ENCODE measurements at regions not wholly inside any gene's neighbourhood (a gene's known extent, or its start where the extent isn't known, plus 50 kb on each side); places are given as distances from the start of the nearest gene placed in this dataset.

DNA sequence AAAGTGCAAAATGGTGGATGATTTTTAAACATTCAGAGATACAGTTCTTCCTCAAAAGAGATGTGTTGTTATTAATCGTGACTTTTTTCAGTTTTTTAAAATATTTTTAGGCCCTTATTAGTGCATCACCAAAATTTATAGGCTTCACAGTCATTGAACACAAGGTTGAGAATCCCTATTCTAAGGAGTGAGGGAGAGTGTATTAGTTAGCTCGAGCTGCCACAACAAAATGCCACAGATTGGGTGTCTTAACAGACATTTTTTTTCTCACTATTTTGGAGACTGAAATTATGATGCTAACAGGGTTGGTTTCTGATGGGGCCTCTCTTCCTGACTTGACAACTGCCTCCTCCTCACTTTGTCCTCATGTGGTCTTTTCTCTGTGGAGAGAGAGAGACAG is 145.9 kb upstream of the TPRG1 start:
- Mint-ChIP-seq H3K4me1 (ENCODE audit: low read depth) (peaks cover 4% of the 10 kb centered on the region), H3K4me3 (no peak overlapping the region), H3K9me3 (no peaks in the 10 kb centered on the region), H3K27me3 (peaks cover 20% of the 10 kb centered on the region), H3K27ac (no peak overlapping the region), H3K36me3 (no peaks in the 10 kb centered on the region)
- CTCF ChIA-PET, result no interaction called here
- intact Hi-C loops (cut with micrococcal nuclease), result no loop called here
- DNase-seq, result no peak
- POLR2A ChIA-PET, result no interaction called here

DNA sequence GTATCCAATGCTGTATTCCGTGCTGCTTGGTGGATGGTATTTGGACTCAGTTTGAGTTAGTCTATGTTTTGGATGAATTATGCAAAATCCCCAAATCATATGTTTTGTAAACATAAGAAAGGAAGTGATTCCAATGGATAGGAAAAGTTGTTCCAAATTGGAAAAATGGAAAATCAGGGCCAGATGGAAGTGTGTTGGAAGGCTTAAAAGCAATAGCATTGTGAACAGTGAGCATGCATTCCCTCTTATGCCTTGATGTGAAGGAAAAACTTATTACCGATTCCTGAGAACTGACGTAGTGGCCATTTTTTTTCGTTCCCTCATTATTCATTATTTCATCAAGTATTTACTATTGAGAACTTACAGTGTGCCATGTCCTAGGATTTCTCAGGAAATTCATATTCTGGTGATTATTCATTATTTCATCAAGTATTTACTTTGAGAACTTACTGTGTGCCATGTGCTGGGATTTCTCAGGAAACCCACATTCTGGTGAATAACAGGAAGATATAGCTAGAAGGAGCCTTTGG is 144.1 kb upstream of the TPRG1 start:
- intact Hi-C loops (cut with micrococcal nuclease), result no loop called here
- no peak overlapping the region for H3K4me3 Mint-ChIP-seq
- CTCF ChIA-PET, result no interaction called here

GRCh38 chr3:189038773-189039745 is 132.7 kb upstream of the TPRG1 start:
- ChIA-PET POLR2A (interaction anchor here (0.5 to 1.3 kb wide), 5 partner anchors 15 to 1301 kb away, joined by 3 to 7 read pairs (median 4); no protein-coding TSS in a partner anchor), CTCF (interaction anchor here (0.6 to 5.5 kb wide), 12 partner anchors 10 to 1300 kb away, joined by 3 to 113 read pairs (median 4); no protein-coding TSS in a partner anchor)
- peaks cover 37% of the 10 kb centered on the region for H3K4me1 Mint-ChIP-seq (ENCODE audit: low read depth)
- intact Hi-C loops (cut with micrococcal nuclease), result loop anchor here (1.0 to 10.0 kb wide), 5 partner anchors 10 to 454 kb away; no protein-coding TSS in a partner anchor
- H3K27me3 Mint-ChIP-seq, result no peaks in the 10 kb centered on the region
- H3K4me3 Mint-ChIP-seq, result no peak overlapping the region
- DNase-seq, result peak; percentile 34
- H3K27ac Mint-ChIP-seq, result peak overlapping the region; percentile 62
- H3K36me3 Mint-ChIP-seq, result no peaks in the 10 kb centered on the region
- peaks cover 5% of the 10 kb centered on the region for H3K9me3 Mint-ChIP-seq

More for the DNA sequence above, 144.1 kb upstream of the TPRG1 start:
- Mint-ChIP-seq H3K27ac (no peak overlapping the region), H3K27me3 (peaks cover 22% of the 10 kb centered on the region), H3K9me3 (no peaks in the 10 kb centered on the region), H3K36me3 (no peaks in the 10 kb centered on the region), H3K4me1 (ENCODE audit: low read depth) (peaks cover 4% of the 10 kb centered on the region)
- DNase-seq, result no peak
- POLR2A ChIA-PET, result no interaction called here

GRCh38 chr3:189040656-189041335 is 131.0 kb upstream of the TPRG1 start:
- no peak for DNase-seq
- Mint-ChIP-seq H3K36me3 (no peaks in the 10 kb centered on the region), H3K9me3 (no peaks in the 10 kb centered on the region), H3K27me3 (no peaks in the 10 kb centered on the region), H3K4me3 (no peak overlapping the region), H3K27ac (no peak overlapping the region), H3K4me1 (ENCODE audit: low read depth) (peaks cover 37% of the 10 kb centered on the region)
- intact Hi-C loops (cut with micrococcal nuclease), result loop anchor here (1.0 to 10.0 kb wide), 6 partner anchors 84 to 1300 kb away; no protein-coding TSS in a partner anchor
- ChIA-PET POLR2A (interaction anchor here (1.0 kb wide), 1 partner anchor 1303 kb away, joined by 3 read pairs; no protein-coding TSS in a partner anchor), CTCF (interaction anchor here (0.6 to 5.5 kb wide), 37 partner anchors 8 to 1302 kb away, joined by 3 to 113 read pairs (median 5); partner anchors contain the start of gene BCL6)

- Mint-ChIP-seq H3K9me3 (no peaks in the 10 kb centered on the region), H3K27ac (peak overlapping the region; percentile 23), H3K4me3 (no peak overlapping the region), H3K36me3 (no peaks in the 10 kb centered on the region), H3K27me3 (no peaks in the 10 kb centered on the region), H3K4me1 (ENCODE audit: low read depth) (peaks cover 37% of the 10 kb centered on the region)
- DNase-seq, result peak; percentile 86
- intact Hi-C loops (cut with micrococcal nuclease), result loop anchor here (1.0 to 10.0 kb wide), 6 partner anchors 85 to 1301 kb away; no protein-coding TSS in a partner anchor
- ChIA-PET CTCF (interaction anchor here (0.6 to 5.5 kb wide), 50 partner anchors 8 to 1303 kb away, joined by 3 to 113 read pairs (median 5); partner anchors contain the start of gene BCL6), POLR2A (interaction anchor here (1.0 kb wide), 1 partner anchor 1304 kb away, joined by 3 read pairs; no protein-coding TSS in a partner anchor)
Measured at GRCh38 chr3:189041482-189042090, 130.2 kb upstream of the TPRG1 start.

GRCh38 chr3:189042832-189043231 is 128.9 kb upstream of the TPRG1 start:
- CTCF ChIA-PET, result interaction anchor here (1.1 to 5.5 kb wide), 6 partner anchors 11 to 1304 kb away, joined by 3 to 113 read pairs (median 9); no protein-coding TSS in a partner anchor
- H3K4me3 Mint-ChIP-seq, result no peak overlapping the region
- no peaks in the 10 kb centered on the region for H3K9me3 Mint-ChIP-seq
- no peak overlapping the region for H3K27ac Mint-ChIP-seq
- POLR2A ChIA-PET, result no interaction called here
- no peaks in the 10 kb centered on the region for H3K36me3 Mint-ChIP-seq
- intact Hi-C loops (cut with micrococcal nuclease), result loop anchor here (10.0 kb wide), 1 partner anchor 1238 kb away; no protein-coding TSS in a partner anchor
- no peaks in the 10 kb centered on the region for H3K27me3 Mint-ChIP-seq
- DNase-seq, result no peak
- peaks cover 40% of the 10 kb centered on the region for H3K4me1 Mint-ChIP-seq (ENCODE audit: low read depth)

- CTCF ChIA-PET, result interaction anchor here (0.9 to 3.2 kb wide), 5 partner anchors 8 to 1310 kb away, joined by 3 to 13 read pairs (median 5); no protein-coding TSS in a partner anchor
- intact Hi-C loops (cut with micrococcal nuclease), result loop anchor here (1.0 to 10.0 kb wide), 3 partner anchors 10 to 1245 kb away; no protein-coding TSS in a partner anchor
- H3K27ac Mint-ChIP-seq, result peak overlapping the region; percentile 47
- peak; percentile 43 for DNase-seq
- no peaks in the 10 kb centered on the region for H3K27me3 Mint-ChIP-seq
- no peaks in the 10 kb centered on the region for H3K36me3 Mint-ChIP-seq
- H3K4me3 Mint-ChIP-seq, result peak overlapping the region; percentile 1
- no peaks in the 10 kb centered on the region for H3K9me3 Mint-ChIP-seq
- H3K4me1 Mint-ChIP-seq (ENCODE audit: low read depth), result peaks cover 23% of the 10 kb centered on the region
- POLR2A ChIA-PET, result interaction anchor here (1.0 kb wide), 1 partner anchor 36 kb away, joined by 3 read pairs; no protein-coding TSS in a partner anchor
Measured at GRCh38 chr3:189049458-189050236, 122.1 kb upstream of the TPRG1 start.

DNA sequence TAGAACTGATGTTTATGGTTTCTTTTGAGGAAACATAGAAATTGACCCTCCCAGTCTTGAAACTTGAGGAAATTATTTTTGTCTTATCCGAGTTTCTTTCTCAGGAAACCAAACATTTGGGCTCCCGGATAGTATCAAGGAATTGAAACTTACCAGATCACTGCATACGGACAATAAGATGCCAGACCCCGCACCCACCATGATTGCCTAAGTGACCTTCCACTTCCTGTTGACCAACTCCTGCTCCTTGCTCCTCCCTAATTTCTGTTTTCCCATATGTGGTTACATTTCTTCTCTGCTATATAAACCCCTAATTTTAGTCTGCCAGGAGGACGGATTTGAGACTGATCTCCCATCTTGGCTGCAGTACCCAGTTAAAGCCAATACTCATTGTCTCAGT is 118.4 kb upstream of the TPRG1 start:
- ChIA-PET POLR2A (interaction anchor here (0.7 kb wide), 1 partner anchor 171 kb away, joined by 3 read pairs; no protein-coding TSS in a partner anchor), CTCF (interaction anchor here (1.0 to 1.1 kb wide), 2 partner anchors 11 to 14 kb away, joined by 3 to 6 read pairs; no protein-coding TSS in a partner anchor)
- intact Hi-C loops (cut with micrococcal nuclease), result no loop called here
- H3K4me1 Mint-ChIP-seq (ENCODE audit: low read depth), result peaks cover 21% of the 10 kb centered on the region
- no peak overlapping the region for H3K27ac Mint-ChIP-seq
- no peak overlapping the region for H3K4me3 Mint-ChIP-seq
- H3K9me3 Mint-ChIP-seq, result no peaks in the 10 kb centered on the region
- no peak for DNase-seq
- H3K36me3 Mint-ChIP-seq, result no peaks in the 10 kb centered on the region
- H3K27me3 Mint-ChIP-seq, result no peaks in the 10 kb centered on the region

DNA sequence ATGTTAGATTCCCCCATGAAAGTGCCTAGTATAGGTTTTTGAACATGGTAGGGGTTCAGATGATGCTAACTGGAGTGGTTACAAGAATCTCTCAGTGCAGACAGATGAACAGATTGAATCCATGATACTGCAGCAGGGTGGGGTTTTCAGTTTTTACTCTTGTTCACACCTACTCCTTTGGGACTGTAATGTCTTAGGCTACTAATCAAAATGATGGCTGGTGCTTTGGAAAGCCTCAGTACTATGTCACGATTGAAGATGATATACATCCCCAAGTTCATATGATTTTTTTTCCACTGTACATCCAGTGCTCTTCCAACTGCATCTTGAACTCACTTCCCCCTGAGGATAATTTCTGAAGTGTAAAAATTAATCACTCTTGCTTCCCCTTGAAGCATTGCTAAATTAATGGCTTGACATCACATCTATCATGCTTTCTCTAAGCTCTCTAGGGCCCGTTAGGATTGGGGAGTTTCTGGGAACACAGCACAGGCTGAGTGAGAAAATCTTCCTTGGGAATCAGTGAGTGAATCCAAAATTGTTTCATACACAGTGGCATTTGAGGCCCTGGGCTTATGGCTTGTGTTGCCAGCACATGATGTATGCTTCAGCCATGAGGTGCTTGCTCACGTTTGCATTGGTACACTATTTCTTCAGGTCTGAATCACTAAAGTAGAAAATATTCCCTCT is 115.0 kb upstream of the TPRG1 start:
- intact Hi-C loops (cut with micrococcal nuclease), result no loop called here
- POLR2A ChIA-PET, result no interaction called here
- Mint-ChIP-seq H3K9me3 (peaks cover 6% of the 10 kb centered on the region), H3K27ac (no peak overlapping the region), H3K4me3 (no peak overlapping the region), H3K36me3 (no peaks in the 10 kb centered on the region), H3K27me3 (no peaks in the 10 kb centered on the region), H3K4me1 (ENCODE audit: low read depth) (no peaks in the 10 kb centered on the region)
- no peak for DNase-seq
- CTCF ChIA-PET, result no interaction called here

- Mint-ChIP-seq H3K36me3 (no peaks in the 10 kb centered on the region), H3K4me3 (no peak overlapping the region), H3K27ac (no peak overlapping the region), H3K9me3 (peaks cover 7% of the 10 kb centered on the region), H3K4me1 (ENCODE audit: low read depth) (no peaks in the 10 kb centered on the region), H3K27me3 (no peaks in the 10 kb centered on the region)
- DNase-seq, result no peak
- ChIA-PET POLR2A (no interaction called here), CTCF (no interaction called here)
- intact Hi-C loops (cut with micrococcal nuclease), result no loop called here
Measured at GRCh38 chr3:189057369-189057768, 114.4 kb upstream of the TPRG1 start.
